ENCODE measurements at regions not wholly inside any gene's neighbourhood (a gene's known extent, or its start where the extent isn't known, plus 50 kb on each side); places are given as distances from the start of the nearest gene placed in this dataset.

DNA sequence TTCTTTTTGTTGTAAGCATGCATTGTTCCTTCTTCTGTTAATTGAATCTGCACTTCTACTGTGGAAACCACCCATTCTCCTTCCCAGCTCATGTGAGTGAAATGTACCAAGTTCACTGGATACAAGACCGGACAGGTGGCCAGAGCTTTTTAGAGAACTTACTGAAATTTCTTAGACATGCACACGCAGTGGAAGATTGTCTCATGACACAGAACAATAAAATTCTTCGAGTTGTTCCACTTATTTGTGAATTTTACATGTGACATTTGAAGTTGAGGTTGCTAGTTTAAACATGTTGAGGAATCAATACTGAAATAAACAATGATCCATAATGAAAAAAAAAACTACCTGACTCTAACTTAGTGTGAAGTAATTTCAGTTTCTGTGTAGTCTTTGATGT lies 568.0 kb downstream of the TECRL start:
- Histone ChIP-seq H3K9ac (ENCODE audit: extremely low read depth, insufficient read length, low read length) (no peak overlapping the region), H3K27me3 (ENCODE audit: insufficient read depth, low read length) (no peaks in the 10 kb centered on the region), H3K18ac (ENCODE audit: insufficient read length, low read depth, low read length) (no peak overlapping the region), H3K79me1 (ENCODE audit: insufficient read depth, low read depth, low read length, poor library complexity, severe bottlenecking) (no peaks in the 10 kb centered on the region), H3K14ac (ENCODE audit: insufficient read depth, low read length) (no peak overlapping the region), H3T11ph (ENCODE audit: low read length) (no peak overlapping the region), H3K4me2 (ENCODE audit: insufficient read depth, insufficient read length, low read length) (no peak overlapping the region), H2BK12ac (ENCODE audit: insufficient read length, low read depth, low read length) (no peak overlapping the region), H2AK5ac (ENCODE audit: insufficient read length, low read length) (no peak overlapping the region), H4K20me1 (ENCODE audit: control insufficient read depth, insufficient read depth, insufficient read length) (no peaks in the 10 kb centered on the region), H2BK5ac (ENCODE audit: insufficient read length, low read length) (no peak overlapping the region), H4K8ac (replicated peaks; ENCODE audit: insufficient read length, low read depth, low read length) (no peak overlapping the region), H3K56ac (ENCODE audit: insufficient read length, low read depth, low read length) (no peak overlapping the region), H3K9me3 (ENCODE audit: control insufficient read depth, low read depth, low read length) (no peaks in the 10 kb centered on the region), H2BK20ac (ENCODE audit: low read depth, low read length, poor library complexity, severe bottlenecking) (no peak overlapping the region), H3K23me2 (ENCODE audit: insufficient read length, low read depth, low read length, poor library complexity, severe bottlenecking) (no peaks in the 10 kb centered on the region), H2AFZ (ENCODE audit: low read length) (no peak overlapping the region), H3K23ac (ENCODE audit: insufficient read length, low read depth, low read length) (no peak overlapping the region), H2BK15ac (ENCODE audit: low read depth, low read length) (no peak overlapping the region), H2BK120ac (ENCODE audit: low read depth, low read length, poor library complexity, severe bottlenecking) (no peak overlapping the region), H3K4ac (ENCODE audit: low read depth, low read length) (no peak overlapping the region), H3K4me1 (ENCODE audit: insufficient read depth, low read length) (no peaks in the 10 kb centered on the region), H4K5ac (ENCODE audit: insufficient read length, low read depth, low read length) (no peak overlapping the region), H3K79me2 (ENCODE audit: insufficient read depth, low read length) (no peaks in the 10 kb centered on the region), H3K27ac (ENCODE audit: insufficient read length, low read depth, low read length) (no peak overlapping the region), H4K91ac (ENCODE audit: insufficient read length, low read depth, low read length) (no peak overlapping the region)
- Mint-ChIP-seq H3K9me3 (no peaks in the 10 kb centered on the region), H3K27ac (no peak overlapping the region), H3K27me3 (ENCODE audit: low read depth) (no peaks in the 10 kb centered on the region), H3K4me3 (no peak overlapping the region), H3K4me1 (no peaks in the 10 kb centered on the region), H3K36me3 (ENCODE audit: insufficient read depth in 1 of 3, low read depth in 3 of 3) (no peaks in the 10 kb centered on the region)
- TF ChIP-seq, protein P1, sequence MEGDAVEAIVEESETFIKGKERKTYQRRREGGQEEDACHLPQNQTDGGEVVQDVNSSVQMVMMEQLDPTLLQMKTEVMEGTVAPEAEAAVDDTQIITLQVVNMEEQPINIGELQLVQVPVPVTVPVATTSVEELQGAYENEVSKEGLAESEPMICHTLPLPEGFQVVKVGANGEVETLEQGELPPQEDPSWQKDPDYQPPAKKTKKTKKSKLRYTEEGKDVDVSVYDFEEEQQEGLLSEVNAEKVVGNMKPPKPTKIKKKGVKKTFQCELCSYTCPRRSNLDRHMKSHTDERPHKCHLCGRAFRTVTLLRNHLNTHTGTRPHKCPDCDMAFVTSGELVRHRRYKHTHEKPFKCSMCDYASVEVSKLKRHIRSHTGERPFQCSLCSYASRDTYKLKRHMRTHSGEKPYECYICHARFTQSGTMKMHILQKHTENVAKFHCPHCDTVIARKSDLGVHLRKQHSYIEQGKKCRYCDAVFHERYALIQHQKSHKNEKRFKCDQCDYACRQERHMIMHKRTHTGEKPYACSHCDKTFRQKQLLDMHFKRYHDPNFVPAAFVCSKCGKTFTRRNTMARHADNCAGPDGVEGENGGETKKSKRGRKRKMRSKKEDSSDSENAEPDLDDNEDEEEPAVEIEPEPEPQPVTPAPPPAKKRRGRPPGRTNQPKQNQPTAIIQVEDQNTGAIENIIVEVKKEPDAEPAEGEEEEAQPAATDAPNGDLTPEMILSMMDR (conservative IDR thresholded peaks at IDR 0.05) = no peak
- DNase-seq = no peak
- no CpG with 5 or more reads among the region's 3 CpGs for WGBS (ENCODE audit: extremely low coverage, insufficient read length, low lambda C conversion rate)

Data from H9 (cell line).